Hepatocyte (in vitro differentiated cells): ENCODE measurements at regions not wholly inside any gene's neighbourhood (a gene's known extent, or its start where the extent isn't known, plus 50 kb on each side); places are given as distances from the start of the nearest gene placed in this dataset.

Experiments used
- CTCF ChIP-seq: fragments of 200-600 bp; sonication (generic); IDR thresholded peaks from 2 replicates; pipeline ENCODE4 v1.5.1; 2016; ENCODE audit warnings: antibody characterized with exemption, mild to moderate bottlenecking; ENCODE audit not compliant: poor library complexity
- EZH2 ChIP-seq: fragments of 200-600 bp; sonication (generic); IDR thresholded peaks from 2 replicates; pipeline ENCODE4 v1.6.1; 2016; ENCODE audit warnings: antibody characterized with exemption, mild to moderate bottlenecking, borderline replicate concordance
- EZH2phosphoT487 ChIP-seq: fragments of 200-600 bp; sonication (generic); IDR thresholded peaks from one replicate; pipeline ENCODE4 v1.6.1; 2018; ENCODE audit warnings: antibody characterized with exemption, mild to moderate bottlenecking, low read depth, moderate library complexity; ENCODE audit not compliant: unreplicated experiment, severe bottlenecking

- TF ChIP-seq CTCF = no peak
- no peak for TF ChIP-seq EZH2phosphoT487
- no peak for TF ChIP-seq EZH2
These were observed 317.3 kb upstream of the PRR16 start for GRCh38 chr5:120146787-120147186.
